GM18520 (cell line): ENCODE measurements at regions not wholly inside any gene's neighbourhood (a gene's known extent, or its start where the extent isn't known, plus 50 kb on each side); places are given as distances from the start of the nearest gene placed in this dataset.
"Not testable (repeated sequence)": the region's sequence is repeated elsewhere in the genome, so short reads cannot be mapped to it uniquely, and the experiment has no call there.

Experiments
- ATAC-seq: cut with Tn5 transposase; IDR thresholded peaks from one replicate; pipeline ENCODE4 v1.9.1; 2021; ENCODE audit not compliant: unreplicated experiment

DNA sequence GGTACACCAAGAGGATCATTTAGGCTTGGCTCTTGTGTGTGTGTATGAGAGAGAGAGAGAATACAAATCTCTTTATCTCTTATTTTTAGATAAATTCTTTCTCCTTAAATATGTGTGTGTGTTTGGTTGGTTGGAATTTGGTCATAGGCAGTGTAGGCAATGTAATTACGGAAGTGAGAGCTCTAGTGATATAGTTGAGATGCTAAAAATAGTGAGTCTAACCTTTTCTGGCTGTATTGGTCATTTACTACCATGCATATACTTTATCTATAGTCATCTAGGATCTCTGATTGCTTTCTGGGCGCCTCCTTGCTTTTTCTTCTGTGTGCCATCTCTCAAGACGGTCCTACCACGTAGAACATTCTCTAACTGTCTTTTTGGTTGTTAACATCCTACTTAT is 250.2 kb downstream of the NUF2 start:
- ATAC-seq, result no peak

DNA sequence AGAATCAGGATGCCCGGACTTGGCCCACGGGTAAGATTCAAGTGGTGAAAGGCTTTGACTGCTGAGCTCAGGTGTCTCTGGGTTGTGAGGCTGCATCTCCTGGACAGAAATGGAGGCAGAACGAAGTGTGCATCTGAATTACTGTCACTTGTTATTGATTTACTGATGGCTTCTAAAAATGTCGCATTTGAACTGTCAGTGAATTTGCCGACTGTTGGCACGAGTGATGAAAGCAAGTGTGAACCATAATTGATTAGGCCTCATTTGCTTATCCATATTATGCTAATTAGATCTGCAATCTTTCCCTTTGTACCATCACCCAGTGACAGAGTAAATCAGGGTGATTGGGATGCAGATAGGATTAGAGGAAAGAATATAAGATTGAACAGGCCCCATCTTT is 252.4 kb downstream of the NUF2 start:
- ATAC-seq, result no peak

DNA sequence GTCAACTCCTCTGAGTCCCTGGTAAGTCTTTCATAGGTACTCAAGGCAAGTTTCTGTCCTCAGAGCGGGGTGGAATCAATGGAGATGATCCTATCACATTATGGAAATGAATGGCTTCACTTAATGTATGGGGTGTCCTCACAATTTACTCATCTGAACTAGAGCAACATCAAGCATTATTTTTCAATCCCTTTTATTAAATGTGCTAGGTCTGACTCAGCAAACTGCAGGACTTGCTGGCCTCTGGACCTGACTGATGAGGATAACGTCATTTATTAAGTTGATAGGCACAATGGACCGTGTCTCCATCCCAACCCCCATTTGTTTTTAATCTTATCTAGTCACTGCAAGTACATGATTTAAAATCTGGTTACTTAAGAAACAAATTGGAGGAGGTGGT is 259.2 kb downstream of the NUF2 start:
- no peak for ATAC-seq

DNA sequence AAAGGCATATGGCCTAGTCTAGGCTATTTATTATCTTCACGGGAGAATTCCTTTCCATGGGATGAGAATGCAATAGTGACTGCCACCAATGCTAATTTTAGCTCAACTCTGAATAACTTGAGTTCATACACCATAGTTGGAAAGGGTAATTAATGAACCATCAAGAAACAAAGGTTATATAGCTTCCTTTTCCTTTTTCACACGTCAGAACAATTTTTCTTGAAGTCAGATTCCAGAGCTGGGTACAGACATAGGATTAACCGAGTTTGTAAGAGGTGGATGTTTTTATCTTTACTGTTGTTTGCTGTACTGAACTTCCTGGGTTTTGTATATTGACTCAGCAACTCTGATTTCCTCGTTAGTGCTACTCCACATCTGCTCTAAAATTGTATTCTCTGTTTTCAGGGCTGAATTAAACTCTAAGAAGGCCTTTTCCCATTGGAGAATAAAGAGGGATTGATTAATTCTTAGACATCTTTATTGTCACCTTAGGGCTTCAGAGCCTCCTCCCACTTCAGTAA is 262.0 kb downstream of the NUF2 start:
- ATAC-seq, result no peak

DNA sequence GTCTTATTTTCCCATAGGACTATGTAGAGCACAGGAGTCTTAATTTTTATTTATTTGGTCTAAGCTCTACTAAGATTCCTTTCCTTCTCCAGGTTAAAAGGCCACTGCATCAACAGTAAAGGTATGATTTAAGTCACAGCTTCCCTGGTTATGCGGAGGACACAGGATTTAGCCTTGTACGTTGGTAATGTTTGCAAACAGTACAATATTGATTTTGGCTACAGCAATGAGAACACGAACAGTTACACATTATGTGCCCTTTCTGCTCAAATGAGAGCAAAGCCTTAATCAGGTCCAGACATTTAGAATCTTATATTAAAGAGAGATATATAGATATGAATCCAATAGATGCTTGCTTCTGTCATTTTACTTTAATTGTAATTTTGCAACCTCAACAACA is 264.0 kb downstream of the NUF2 start:
- ATAC-seq, result no peak

DNA sequence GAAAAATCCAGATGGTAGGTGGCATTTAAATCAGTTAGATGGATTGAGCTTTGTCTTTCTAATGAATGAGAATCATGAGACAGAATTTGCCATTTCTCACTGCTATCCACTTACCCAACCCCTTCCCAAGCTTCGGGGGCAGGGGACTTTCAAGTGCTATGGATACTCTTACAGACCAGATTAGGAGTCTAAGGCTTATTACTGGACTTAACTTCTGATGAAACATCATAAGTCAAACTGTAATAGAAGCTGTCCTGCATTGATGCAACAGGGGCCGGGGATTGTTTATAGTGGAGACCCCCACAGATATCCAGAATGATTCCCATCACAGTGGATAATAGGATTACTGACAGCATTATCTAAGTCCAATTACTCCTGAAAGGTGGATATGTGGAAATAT is 267.0 kb downstream of the NUF2 start:
- ATAC-seq, result no peak

DNA sequence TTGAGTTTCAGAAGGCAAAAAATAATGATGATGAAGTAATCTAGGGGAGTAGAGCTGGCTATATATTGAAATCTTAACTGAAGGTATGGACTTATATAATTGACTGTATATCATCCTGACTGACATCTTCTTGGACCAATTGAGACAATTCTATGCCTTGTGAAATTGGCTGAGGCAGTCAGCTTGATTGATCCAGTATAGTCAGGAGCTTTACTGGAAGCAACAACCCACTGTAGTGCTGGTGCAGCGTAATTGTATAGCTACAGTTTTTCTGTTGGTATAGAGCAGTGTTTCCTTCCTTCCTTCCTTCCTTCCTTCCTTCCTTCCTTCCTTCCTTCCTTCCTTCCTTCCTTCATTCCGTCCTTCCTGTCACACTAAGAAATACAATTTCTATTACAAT is 268.0 kb downstream of the NUF2 start:
- no peak for ATAC-seq

DNA sequence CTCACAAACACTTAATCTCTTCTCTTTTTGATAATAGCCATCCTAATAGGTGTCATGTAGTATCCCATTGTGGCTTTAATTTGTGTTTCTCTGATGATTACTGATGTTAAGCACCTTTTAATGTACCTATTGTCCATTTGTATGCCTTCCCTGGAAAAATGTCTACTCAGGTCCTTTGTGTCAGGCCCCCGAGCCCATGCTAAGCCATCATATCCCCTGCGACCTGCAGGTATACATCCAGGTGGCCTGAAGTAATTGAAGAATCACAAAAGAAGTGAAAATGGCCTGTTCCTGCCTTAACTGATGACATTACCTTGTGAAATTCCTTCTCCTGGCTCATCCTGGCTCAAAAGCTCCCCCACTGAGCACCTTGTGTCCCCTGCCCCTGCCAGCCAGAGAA is 269.4 kb downstream of the NUF2 start:
- not testable (repeated sequence) for ATAC-seq

DNA sequence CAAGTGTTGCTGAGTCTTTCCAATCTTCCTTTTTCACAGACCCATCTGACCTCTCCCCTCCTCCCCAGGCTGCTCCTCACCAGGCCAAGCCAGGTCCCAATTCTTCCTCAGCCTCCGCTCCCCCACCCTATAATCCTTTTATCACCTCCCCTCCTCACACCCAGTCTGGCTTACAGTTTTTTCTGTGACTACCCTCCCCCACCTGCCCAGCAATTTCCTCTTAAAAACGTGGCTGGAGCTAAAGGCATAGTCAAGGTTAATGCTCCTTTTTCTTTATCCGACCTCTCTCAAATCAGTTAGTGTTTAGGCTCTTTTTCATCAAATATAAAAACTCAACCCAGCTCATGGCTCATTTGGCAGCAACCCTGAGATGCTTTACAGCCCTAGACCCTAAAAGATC is 270.9 kb downstream of the NUF2 start:
- ATAC-seq, result not testable (repeated sequence)

DNA sequence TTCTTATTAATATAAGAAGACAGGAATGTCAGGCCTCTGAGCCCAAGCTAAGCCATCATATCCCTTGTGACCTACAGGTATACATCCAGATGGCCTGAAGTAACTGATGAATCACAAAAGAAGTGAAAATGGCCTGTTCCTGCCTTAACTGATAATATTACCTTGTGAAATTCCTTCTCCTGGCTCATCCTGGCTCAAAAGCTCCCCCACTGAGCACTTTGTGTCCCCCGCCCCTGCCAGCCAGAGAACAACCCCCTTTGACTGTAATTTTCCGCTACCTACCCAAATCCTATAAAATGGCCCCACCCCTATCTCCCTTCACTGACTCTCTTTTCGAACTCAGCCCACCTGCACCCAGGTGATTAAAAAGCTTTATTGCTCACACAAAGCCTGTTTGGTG is 274.4 kb downstream of the NUF2 start:
- ATAC-seq, result not testable (repeated sequence)

DNA sequence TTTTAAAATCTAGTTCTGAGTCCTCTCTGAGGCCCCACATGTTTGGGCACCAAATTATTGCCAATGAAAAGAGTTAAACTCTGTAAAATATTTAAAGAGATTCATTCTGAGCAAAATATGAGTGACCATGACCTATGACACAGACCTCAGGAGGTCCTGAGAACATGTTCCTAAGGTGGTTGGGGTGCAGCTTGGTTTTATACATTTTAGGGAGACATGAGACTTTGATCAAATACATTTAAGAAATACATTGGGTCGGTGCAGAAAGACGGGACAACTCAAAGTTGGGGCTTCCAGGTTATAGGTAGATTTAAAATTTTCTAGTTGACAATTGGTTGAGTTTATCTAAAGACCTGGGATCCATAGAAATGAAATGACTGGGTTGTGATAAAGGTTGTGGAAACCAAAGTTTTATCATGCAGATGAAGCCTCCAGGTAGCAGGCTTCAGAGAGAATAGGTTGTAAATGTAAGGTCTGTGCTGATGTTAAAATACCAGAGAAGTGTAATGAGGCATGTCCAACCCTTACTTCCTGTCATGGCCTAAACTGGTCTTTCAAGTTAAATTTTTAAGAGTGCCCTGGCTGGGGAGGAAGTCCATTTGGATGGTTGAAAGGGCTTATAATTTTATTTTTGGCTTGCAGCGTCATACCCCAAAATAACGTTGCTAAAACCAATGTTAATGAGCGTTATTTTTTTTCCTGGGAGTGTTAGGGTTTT is 274.9 kb downstream of the NUF2 start:
- ATAC-seq, result no peak

DNA sequence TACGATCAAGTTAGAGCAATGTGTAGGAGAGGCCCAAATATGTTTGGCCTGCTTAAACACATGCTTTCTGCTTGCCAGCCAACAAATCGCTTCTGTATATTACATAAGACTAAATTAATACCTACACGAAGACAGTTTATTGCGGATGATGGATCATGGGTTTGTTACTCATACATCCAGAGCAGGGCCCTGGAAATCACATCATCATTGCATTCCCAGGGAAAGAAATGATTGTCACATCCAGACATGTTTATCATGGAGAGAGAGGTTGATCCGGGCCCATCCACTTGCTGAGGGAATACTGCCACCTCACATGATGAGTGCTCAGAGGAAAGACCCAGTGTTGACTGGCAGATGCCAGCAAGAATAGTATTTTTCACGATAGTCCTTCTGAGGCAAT is 282.6 kb downstream of the NUF2 start:
- ATAC-seq, result no peak

DNA sequence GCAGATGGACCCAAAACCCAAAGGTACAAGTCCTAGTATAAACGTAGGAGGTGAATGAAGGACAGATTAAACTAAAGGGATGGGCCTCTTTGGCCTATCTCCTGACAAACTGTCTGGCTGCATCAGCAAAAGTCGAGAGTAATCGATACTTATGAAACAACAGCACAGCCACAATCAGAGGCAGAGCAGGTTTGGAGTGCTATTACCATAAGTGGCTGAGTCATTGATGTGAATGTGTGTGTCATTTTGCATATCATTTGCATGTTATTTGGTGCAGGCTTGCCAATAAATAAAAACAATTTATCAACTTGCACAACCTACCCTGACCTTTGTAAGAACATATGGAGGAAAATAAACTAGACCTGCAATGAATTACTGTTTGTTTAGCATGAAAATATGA is 283.1 kb downstream of the NUF2 start:
- ATAC-seq, result no peak

DNA sequence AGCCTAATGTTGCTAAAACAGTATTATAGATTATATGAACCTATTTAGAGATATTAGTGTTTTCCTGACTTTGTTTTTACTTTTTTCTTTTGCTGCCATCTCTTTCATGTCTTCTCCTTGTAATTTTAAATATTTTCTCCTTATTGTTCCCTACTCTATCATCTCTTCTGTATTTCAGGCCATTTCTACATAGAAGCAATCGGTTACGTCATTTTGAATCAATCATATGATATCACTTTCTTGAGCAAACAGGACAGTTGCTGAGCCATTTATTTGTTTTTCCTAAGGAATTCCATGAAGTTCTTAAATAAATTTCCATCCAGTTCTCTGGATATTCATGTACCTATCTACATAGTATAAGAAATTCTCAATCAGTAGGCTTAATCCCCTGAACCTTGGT is 287.2 kb downstream of the NUF2 start:
- ATAC-seq, result no peak

DNA sequence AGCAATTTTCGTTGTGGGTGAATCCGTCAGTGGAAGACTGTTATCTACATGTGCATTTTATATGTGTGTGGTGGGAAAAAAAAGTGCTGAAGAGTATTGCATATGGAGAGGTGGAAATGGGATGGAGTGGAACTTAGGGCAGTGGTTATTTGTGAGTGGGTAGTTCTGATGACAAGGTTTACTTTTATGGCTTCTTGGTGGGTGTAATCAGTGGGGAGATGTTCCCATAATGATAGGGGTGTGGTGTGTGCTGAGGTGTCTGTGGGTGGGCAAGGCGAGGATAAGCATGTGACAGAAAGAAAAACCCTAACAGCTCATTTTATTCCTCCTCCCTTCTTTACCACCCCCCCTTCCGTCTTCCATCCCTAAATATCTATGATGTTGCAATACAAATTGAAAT is 288.1 kb downstream of the NUF2 start:
- ATAC-seq, result no peak

DNA sequence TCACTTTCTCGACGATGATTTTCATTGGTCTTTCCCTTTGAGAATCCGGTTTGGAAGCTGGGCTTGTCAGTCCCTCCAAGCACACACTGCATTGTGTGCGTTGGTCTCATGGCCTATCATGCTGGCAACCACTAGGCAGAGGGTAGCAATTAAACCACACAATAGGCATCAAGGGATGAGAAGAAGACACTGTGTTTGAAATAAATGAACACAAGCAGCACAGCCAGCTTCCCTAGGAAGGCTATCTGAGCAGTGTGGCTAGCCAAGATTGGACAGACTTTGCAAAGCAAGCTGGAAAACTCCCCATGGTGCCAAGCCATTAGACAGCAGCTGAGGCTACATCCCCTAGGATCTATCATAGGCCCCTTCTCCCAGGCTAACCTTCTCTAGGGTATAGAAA is 288.7 kb downstream of the NUF2 start:
- no peak for ATAC-seq

DNA sequence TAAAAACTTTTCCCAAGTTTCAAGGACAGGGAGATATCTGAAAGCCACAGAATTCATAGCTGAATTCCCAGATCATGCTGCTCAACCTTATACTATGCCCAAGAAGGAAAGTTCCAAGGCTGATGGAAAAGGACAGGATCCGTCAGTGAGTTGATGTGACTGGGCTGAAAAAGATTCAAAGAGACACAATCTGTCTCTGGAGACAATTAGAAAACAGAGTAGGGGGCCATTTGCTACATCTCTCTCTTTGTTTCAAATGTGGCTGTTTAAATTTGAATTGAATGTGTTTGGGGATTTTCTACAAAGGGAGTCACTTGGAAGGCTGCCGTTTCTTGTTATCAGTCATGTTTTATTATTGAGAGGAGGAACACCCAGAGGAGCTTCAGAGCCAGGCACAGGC is 292.6 kb downstream of the NUF2 start:
- no peak for ATAC-seq

DNA sequence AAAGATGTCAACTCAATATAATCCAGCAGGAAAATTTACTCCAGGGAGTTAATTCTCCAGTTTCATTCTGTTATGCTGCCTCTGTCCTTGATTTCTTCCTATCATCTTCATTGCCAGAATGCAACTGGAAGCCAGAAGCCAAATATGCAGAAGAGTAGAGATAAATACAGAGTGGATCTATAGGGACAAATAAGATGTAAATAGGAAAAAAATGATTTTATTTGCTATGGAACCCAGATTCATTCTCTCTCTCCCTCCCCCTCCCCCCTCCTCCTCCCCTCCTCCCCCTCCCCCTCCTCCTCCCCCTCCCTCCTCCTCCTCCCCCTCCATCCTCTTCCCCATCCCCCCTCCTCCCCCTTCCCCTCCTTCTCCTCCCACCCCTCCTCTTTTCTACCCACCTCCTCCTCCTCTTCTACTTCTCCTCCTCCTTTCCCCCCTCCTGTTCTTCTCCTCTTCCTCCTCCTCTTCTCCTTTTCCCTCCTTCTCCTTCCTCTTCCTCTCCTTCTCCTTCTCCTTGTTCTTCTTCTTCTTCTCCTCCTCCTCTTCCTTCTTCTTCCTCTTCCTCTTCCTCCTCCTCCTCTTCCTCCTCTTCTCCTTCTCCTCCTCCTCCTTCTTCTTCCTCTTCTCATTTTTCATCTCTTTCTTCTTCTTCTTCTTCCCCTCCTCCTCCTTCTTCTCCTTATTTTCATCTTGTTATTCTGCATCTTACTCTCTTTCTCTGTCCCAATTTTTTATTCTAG is 306.4 kb downstream of the NUF2 start:
- no peak for ATAC-seq

DNA sequence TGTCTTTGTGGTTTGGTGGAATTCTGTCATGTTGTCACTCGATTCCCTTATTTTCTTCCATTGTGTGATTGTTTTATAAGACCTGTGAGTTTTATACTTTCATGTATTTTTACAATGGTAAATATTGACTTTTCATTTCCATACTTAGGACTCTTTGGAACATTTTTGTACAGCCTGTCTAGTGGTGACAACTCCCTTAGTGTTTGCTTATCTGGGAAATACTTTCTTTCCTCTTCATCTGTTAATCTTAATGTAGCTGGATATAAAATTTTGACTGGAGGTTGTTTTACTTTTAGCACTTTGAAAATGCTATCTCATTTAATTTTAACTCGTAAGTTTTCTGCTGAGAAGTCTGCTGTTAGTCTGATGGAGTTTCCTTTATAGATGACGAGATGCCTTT is 310.5 kb downstream of the NUF2 start:
- no peak for ATAC-seq

DNA sequence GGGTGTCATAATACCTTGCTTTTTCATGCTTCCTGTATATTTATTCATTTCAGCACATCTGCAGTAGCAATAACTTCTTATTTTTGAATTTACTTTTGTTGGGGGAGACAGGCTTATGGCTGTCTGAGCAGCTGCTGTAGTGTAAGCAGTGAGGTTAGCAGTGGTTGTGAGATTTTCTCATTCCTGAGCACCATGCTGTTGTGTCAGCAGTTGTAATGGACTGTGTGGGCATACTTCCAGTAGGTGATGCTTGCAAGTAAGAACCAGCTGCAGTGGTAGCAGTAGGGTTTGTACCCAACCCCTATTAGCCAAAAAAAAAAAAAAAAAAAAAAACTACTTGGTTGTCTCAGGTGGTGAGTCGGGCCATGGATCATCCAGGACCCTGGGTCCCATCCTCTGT is 311.6 kb downstream of the NUF2 start:
- no peak for ATAC-seq

DNA sequence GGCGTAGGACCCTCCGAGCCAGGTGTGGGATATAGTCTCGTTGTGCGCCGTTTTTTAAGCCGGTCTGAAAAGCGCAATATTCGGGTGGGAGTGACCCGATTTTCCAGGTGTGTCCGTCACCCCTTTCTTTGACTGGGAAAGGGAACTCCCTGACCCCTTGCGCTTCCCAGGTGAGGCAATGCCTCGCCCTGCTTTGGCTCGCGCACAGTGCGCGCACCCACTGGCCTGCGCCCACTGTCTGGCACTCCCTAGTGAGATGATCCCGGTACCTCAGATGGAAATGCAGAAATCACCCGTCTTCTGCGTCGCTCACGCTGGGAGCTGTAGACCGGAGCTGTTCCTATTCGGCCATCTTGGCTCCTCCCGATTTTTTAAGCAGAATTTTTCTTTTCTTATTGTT is 323.9 kb downstream of the NUF2 start:
- not testable (repeated sequence) for ATAC-seq

DNA sequence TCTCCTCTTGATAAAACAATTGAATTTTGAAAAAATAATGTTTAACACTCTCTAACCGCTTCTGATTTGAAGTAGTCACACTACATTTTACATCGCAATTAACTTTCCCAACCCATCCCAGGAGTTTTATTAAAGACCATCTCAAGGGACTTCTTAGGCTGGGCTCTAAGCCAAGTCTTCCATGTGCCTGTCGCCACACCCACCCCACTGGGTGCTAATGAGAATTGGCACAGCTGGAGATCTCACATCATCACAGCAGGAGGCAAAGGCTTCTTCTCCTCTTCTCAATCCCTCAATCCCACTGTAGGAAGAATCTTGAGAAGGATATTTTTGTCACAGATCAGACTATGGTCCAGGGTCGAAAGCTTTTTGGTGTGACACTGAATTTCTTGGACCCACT is 328.9 kb downstream of the NUF2 start:
- ATAC-seq, result no peak

DNA sequence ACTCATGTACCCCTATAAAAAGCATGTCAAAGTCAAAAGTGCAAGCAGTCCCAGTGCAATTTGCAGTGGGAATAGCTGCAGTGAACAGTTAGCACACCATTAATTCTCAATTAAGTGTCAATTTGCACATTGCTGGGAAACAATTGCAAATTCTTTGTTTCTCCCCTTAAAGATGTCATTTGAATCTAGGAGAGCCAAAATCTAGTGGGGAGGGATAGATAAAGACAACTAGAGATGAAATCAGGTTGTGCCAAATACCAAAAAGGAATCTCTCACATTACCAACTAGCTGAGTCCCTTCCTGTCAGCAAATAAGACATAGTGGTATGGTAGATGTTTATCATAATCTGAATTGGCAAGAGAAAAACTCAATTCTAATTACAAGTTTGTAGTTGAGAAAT is 330.7 kb downstream of the NUF2 start:
- ATAC-seq, result no peak
